VCaP (cell line): ENCODE measurements at regions not wholly inside any gene's neighbourhood (a gene's known extent, or its start where the extent isn't known, plus 50 kb on each side); places are given as distances from the start of the nearest gene placed in this dataset.

ENCODE experiments used
- H3K27ac ChIP-seq: fragments of 450-650 bp; 2 replicates; pipeline ENCODE4 v1.5.1; 2017
- CTCF ChIP-seq: fragments of 450-650 bp; conservative IDR thresholded peaks from 2 replicates; pipeline ENCODE4 v1.5.1; 2017; ENCODE audit warnings: mild to moderate bottlenecking, moderate library complexity

GRCh38 chr15:92332125-92332899 is 61.4 kb upstream of the ST8SIA2 start:
- H3K27ac ChIP-seq, result no peak overlapping the region
- TF ChIP-seq CTCF, result no peak

- TF ChIP-seq CTCF, result no peak
- no peak overlapping the region for H3K27ac ChIP-seq
Observed at GRCh38 chr15:92333709-92334108, 60.0 kb upstream of the ST8SIA2 start.

- H3K27ac ChIP-seq, result no peak overlapping the region
- TF ChIP-seq CTCF, result no peak
Observed at GRCh38 chr15:92336419-92336987, 57.2 kb upstream of the ST8SIA2 start.

GRCh38 chr15:92339361-92339760 is 54.3 kb upstream of the ST8SIA2 start:
- no peak for TF ChIP-seq CTCF
- H3K27ac ChIP-seq, result no peak overlapping the region; the same call in 1 of the 2 replicates
